NCI-H345 treated with DMSO at 0.1 percent for 48 hours (cell line): ENCODE measurements at regions not wholly inside any gene's neighbourhood (a gene's known extent, or its start where the extent isn't known, plus 50 kb on each side); places are given as distances from the start of the nearest gene placed in this dataset.

Experiments
- DNase-seq: peaks from one replicate; lab custom pipeline; 2025; ENCODE audit not compliant: unreplicated experiment; lab: John Stamatoyannopoulos, UW

DNA sequence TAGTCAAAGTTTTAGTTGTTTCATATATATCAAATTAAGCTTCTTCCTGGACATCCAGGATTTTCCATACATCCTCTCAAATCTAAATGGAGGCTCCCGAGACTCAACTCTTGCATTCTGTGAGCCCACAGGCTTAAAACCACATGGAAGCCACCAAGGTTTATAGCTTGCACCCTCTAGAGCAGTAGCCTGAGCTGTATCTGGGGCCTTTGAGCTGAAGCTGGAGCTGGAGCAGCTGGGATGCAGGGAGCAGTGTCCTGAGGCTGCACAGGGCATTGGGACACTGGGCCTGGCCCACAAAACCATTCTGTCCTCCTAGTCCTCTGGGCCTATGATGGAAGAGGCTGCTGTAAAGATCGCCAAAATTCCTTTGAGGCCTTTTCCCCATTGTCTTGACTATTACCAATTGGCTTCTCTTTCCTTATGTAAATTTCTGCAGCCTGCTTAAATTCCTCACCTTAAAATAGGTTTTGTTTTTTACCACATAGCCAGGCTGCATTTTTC, 151.0 kb downstream of the COX7C start:
- DNase-seq, result no peak

DNA sequence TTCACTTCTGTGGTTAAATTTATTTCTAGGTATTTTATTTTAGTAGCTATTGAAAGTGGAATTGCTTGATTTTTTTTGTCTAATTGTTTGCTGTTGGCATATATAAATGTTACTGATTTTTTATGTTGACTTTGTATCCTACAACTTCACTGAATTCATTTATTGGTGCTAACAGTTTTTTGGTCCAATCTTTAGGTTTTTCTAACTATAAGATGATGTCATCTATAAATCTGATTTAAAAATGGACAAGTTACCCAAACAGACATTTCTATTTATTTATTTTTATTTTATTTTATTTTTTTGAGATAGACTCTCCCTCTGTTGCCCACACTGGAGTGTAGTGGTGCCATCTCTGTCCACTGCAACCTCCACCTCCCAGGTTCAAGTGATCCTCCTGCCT, 162.3 kb downstream of the COX7C start:
- DNase-seq, result no peak

DNA sequence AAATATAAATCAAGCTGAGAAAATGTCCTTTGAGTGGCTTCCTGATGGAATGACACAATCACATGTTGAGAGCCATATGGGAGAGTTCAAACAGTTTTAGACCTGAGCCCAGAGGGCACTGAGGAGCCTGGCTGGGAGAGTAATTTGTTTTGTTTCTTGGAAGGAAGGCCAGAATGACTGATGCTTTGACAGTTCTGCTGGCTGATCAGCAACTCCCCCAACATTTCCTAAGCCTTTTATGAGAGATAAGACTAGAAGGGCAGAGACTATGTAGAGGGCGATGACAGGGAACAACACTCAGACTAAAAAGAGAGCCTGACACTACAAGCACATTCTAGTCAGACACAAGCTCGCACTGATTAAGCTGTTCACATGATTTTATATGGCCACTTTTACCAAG, 169.2 kb downstream of the COX7C start:
- no peak for DNase-seq

DNA sequence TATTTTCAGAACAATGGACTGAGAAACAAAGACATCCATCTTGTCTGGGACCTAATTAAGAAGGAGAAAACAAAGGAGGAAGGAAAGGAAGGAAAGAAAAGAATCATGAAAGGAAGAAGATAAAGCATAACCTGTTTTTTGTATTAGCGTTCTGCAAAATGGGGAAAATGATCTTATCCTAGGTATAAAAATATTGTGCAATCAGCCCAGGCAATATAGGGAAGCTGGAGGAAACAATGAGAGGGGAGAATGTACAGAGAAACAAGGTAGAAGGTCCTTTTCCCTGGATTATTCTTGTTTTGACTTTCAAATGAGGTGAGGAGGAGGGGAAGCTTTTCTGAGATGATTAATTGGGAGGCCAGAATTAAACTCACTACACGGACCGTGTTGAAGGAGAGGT, 177.9 kb downstream of the COX7C start:
- no peak for DNase-seq

DNA sequence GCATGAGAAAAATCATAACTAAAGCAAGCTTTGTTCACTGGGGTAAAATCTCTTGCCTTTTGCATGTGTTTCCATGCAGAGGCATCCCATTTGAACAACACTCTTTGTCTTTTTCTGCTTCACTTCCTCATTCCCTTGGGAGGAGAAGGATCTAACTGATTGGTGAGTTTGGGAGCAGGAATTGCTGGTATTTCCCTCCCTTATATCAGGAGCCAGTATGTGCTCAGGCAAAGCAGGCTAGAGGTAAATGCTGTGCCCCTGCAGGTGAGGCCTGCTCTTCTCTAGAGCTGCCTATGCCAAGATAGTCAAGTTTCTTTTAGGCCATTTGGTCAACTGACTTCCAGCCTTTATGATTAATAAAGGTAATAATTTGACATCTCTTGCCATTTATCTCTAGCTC, 179.9 kb downstream of the COX7C start:
- no peak for DNase-seq

DNA sequence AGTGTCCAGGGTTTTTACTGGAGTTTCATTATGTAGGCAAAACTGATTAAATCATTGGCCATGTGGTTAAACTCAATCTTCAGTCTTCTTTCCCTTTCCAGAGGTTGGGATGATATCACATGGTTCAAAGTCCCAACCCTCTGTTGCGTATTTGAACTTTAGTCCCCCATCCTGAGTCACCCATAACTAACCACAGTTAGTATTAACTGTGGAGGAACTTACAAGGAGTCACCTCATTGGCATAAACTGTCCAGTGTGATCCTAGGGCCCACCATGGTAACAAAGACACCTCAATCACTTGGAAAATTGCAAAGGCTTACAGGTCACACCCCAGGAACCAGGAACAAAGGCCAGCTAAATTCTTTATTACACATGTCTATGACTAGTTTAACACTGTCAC, 188.5 kb downstream of the COX7C start:
- DNase-seq, result no peak

DNA sequence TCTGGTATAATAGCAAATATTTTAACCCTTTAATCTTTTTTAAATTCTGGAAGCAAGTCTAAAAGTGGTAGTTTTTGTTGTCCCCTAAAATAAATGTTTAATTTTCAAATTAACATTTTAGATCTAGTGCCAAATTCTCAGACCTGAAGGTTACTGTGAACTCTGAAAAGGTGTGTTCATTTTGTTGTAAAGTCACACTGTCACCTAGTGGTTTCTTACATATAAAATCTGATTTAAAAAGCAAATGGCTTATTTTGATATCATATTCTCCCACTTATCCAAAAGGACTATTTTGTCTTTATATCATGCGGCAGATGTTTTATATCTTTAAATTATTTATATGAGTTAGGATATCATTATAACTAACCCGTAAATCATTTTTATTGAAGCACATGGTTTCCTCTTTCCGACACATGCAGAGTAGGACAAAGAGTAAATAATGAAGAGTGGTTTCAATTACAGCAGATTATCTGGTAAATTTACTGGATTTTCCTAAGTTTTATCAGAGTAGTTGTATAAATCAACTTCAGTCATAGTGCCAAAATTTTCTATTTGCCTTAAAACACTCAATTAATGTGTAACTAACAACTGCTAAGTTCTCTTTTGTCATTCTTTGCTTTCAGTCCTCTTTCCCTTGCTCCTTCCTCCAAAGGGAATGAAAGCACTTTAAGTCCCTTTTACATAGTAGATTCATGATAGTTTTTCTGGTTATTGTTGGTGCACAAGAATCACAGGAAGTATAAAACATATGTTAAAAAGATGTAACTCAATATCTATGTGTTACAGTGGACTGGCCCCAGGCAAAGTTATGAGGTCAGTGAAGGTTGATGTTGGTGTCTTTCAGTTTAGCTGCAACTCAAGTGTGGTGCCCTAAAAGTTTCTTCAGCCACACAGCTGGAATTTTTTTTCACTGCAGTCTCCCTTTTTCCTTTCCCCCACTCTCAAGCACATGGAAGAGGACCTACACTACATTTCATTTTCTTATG, 189.6 kb downstream of the COX7C start:
- no peak for DNase-seq

DNA sequence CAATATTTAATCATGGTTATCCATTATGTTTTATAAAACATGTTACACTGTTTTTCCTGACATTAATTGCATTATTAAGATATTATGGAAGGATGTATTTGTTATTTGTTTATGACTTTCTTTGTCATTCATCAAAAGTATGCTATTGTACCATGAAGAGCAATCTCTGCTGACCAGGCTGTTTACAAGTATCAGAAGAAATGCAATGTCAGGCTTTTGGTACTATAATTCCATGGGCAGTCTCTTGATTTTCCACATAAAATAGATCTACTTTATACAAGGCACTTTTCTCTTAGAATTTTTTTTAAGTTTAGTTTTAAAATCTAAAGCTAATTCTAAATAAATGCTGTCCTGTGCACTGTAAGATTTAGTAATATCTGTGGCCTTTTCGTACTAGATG, 196.6 kb downstream of the COX7C start:
- no peak for DNase-seq

DNA sequence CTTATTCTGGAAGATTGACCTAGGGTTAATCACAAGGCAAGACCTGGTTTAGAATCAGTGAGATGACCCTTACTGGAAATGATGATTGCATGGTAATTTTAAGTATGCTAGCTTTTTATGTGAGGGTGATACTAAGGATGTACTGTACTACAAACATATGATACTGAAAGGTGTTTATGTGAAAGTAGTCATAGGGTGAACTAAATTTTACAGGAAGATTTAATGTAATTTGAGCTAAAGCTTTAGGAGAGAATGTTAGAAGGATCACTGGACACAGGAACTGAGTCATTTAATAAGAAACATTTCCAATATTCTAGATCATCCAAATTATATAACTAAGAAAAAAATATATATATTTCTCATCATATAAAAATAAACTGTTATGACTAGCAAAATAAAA, 197.2 kb downstream of the COX7C start:
- DNase-seq, result no peak

DNA sequence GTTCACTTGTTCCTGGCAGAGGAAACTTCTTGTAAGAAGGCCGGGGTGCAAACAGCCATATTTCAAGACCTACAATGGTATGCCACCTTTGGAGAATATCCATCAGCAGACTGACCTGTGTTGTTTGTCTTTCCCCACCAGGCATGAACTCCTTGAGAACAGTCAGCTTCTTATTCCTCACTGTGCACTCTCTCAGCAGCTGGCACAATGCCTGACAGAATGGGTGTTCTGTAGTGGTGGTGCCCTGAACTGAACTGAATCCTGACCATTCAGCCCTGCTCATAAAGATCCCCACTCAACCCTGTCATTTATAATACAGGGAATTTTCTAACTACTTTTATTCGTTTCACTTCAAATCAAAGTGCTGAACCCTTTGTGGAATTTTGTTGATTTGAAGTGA, 206.9 kb downstream of the COX7C start:
- DNase-seq, result no peak

DNA sequence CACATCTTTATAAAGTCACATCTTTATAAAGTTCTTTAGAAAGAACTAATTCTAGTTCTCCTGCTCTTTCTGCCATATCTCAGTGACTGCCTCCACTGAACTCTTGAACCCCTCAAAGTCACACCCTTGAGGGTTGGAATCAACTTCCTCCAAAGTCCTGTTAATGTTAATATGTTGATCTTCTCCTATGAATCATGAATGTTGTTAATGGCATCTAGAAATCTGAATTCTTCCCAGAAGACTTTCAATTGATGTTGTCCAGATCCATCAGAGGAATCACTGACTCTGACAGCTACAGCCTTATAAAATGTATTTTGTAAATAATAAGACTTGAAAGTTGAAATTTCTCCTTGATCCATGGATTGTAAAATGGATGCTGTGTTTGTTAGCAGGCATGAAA, 213.4 kb downstream of the COX7C start:
- DNase-seq, result no peak

DNA sequence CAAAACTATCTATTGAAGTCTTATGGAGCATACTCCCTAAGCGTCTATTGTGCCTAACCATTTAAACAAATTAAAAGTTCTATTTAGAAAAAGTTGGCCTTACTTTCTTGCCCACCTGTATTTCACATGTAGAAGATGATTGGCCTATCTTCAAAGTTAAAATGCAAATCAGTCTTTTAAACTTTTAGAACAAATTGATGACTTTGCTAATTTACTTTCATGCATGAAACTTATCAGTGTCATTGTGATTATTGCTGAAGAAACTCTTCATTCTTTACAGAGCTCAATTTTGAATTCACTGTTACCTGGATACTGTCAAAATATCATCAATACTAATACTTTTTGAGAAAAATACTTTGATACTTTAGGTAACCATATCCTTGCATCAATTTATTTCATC, 216.1 kb downstream of the COX7C start:
- DNase-seq, result no peak

DNA sequence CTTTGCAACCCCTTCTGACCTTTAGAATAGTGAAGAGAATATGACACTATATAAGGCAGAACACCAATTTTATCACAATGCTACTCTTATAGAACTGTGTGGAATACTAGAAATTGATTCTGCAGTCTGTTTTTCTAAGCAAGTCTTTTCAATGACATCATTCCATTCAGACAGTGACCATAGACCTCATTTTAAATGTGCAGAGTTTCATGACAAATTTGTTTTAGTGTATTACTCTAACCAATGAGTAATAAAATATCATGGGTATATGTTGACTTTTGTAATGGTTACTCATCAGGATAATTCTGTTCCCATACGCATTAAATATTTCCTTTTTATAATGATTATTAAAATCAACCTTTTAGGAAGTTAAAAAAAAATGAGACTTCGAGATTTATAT, 219.9 kb downstream of the COX7C start:
- DNase-seq, result no peak

DNA sequence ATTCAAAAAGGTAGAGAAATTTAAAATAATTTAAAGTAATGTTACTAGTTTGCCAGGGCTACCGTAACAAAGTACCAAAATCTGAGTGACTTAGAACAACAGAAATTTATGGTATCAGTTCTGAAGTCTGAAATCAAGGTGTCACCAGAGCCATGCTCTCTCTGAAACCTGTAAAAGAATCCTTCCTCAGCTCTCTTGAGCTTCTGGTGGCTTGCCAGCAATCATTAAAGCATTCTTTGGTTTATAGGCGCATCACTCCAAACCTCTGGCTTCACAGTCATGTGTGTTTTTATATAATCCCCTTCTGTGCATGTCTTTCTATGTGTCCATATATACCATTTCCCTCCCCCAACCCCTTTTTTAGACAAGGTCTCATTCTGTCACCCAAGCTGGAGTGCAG, 220.3 kb downstream of the COX7C start:
- DNase-seq, result no peak

DNA sequence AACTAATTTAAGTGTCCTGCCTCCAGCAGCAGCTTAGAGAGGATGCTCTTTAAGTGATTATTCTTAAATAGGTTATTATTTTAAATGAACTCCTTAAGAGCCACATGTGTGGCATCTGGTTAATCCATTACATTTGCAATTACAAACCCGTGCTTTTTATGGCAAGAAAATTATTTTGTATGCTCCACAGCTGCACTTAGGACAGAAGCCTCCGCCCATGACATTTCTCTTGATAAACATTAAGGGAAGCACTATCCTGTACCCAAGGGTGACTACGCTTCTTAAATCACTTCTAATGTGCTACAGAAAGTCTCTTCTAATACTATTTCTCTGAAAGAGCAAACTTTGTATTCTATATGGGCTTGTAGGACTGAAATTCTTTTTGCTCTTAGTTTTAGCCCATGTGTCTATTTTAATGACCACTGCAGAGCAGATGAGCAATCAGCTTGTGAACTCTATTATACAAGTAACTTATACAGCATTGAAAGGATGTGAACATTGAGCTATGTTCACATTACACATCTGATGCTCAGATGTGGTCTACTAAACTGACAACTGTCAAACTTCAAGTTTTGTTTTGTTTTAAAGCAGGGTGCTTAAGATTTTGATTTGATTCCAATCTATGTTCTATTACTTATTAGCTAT, 223.4 kb downstream of the COX7C start:
- no peak for DNase-seq

DNA sequence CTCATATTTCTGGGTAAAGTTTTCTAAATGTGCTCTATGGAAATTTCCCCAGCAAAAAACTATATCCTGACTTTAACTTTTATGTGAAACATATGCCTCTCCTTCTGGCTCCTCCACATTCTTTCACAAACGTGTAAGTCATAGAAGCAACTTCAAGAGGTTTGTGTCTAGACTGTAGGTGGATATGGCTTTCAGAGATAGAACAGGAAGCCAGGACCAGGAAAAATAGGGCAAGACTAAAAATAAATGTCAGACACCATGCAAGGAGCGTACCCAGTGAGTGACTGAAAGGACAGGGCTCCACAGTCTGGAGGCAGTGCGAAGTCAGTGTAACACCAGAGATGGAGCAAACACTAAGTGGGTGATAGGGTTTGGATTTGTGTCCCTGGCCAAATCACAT, 240.7 kb downstream of the COX7C start:
- DNase-seq, result no peak

DNA sequence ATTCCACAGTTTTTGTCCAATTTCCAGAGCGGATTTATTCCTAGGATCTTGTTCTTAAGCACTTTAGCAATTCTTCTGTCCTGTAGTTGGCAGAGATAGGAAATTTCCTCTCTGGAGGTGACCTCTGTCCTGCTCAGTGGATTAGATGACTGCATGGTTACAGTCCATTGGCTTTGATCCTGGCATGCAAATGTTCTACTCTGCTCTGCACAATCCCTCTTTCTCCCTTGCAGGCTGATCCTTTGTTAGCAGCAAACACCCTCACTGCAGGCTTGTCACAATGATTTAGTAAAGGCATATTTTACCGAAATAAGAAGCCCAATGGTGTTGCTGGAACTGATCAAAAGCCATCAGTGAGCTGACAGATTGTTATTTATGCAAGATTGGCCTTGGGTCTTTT, 243.8 kb downstream of the COX7C start:
- DNase-seq, result no peak

DNA sequence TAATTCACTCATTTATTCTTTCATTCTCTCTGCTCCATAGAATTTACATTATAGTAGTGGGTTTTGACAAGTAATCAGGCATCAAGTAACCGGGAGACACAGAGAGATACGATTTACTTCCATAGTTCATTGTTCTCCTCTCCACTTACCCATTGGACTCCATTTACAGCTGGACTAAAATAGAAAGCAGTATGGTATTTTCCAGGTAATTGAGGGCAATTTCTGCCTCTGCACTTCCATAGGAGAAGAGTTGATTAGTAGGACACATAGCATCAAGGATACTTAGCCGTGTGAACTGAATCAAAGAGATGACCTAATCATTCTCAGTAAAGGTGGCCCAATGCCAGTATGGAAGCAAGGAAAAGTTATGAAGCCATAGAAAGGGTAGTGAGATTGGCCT, 244.4 kb downstream of the COX7C start:
- no peak for DNase-seq

DNA sequence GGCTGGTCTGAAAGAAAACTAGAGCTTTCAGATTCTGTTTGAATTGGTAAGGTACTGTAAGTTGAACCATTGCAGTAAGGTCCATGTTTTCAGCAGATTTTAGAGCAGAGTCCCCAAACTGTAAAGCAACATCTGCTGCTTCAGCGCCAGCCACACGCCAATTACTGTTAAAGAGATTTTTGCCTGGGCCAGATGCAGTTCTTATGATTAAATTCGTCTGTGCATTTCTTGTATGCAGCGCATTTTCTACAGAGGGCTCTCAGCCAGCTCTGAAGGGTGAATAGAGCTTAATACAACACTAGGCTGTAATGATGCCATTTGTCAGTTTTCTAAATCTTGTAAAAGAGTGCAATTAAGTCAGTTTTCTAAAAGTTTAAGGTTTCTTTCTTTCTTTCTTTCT, 246.3 kb downstream of the COX7C start:
- no peak for DNase-seq

DNA sequence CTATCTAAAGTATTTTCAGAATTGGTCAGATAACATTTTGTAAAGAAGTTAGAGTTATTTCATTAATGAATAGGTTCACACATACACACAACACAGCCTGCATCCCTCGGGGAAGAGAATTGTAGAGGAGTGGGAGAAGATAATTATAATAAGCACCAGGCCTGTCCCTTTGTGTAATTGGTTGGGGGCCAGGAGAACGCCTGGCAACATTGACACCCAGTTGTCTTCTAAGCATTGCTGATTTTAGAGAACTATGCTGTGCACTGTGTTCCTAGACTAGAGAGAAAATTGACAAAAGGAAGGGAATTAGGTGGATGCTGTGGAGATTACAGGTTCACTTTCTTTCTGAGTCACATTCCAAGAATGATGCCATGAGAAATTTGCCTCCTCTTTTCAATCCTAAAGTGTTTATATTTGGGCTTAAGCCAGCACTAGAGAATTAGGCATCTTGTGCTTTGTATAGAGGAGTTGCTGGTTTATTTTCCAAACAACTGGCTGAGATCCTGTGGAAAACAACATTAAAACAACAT, 247.6 kb downstream of the COX7C start:
- no peak for DNase-seq

DNA sequence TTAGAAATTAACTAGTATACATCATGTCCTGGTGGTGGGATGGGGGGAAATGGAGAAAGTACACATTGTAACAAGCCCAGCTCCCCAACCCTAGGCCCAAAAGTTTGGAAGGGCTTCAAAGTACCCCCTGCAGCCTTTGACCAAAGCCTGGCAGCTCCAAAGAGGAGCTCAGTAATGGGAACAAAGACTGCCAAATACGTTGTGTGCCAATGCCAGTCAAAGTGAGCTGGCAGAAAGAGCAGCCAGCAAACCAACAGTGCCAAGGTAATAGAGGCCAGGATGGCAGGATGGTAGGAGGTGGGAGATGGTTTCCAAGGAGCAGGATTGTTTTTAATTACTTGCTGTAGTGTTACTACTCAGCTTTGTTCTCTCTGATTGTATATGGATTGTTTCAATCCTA, 248.3 kb downstream of the COX7C start:
- DNase-seq, result no peak

DNA sequence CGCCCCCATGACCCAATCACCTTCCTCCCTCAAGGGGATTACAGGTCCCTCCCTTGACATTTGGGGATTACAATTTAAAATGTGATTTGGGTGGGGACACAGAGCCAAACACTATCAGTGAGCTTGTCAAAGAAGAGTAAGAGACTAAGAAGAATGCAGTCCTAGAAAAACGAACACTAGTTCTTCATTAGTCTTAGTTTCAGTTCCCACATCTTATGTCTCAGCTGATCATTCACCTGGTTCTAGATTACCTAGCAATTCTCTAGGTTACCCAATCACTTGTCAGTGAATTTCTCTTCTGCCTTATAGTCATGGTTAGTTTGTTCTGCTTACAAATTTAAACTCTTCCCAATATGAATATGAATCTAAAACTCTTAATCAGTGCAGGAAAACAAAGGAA, 251.5 kb downstream of the COX7C start:
- no peak for DNase-seq
